22Rv1 (cell line): ENCODE measurements at regions not wholly inside any gene's neighbourhood (a gene's known extent, or its start where the extent isn't known, plus 50 kb on each side); places are given as distances from the start of the nearest gene placed in this dataset.

Experiments
- H3K27ac ChIP-seq: fragments of 450-650 bp; 2 replicates; pipeline ENCODE4 v1.5.1; 2017
- ZFX ChIP-seq: fragments of 450-650 bp; IDR thresholded peaks from 2 replicates; pipeline ENCODE4 v1.6.1; 2017; ENCODE audit warnings: antibody characterized with exemption, borderline replicate concordance
- TF ChIP-seq, protein P1 (sequence below): fragments of 450-650 bp; IDR thresholded peaks from 2 replicates; pipeline ENCODE4 v1.5.1; 2017; ENCODE audit warnings: mild to moderate bottlenecking

GRCh38 chr4:178037459-178038214 is 595.4 kb upstream of the AGA start:
- TF ChIP-seq ZFX, result no peak
- TF ChIP-seq, protein P1, sequence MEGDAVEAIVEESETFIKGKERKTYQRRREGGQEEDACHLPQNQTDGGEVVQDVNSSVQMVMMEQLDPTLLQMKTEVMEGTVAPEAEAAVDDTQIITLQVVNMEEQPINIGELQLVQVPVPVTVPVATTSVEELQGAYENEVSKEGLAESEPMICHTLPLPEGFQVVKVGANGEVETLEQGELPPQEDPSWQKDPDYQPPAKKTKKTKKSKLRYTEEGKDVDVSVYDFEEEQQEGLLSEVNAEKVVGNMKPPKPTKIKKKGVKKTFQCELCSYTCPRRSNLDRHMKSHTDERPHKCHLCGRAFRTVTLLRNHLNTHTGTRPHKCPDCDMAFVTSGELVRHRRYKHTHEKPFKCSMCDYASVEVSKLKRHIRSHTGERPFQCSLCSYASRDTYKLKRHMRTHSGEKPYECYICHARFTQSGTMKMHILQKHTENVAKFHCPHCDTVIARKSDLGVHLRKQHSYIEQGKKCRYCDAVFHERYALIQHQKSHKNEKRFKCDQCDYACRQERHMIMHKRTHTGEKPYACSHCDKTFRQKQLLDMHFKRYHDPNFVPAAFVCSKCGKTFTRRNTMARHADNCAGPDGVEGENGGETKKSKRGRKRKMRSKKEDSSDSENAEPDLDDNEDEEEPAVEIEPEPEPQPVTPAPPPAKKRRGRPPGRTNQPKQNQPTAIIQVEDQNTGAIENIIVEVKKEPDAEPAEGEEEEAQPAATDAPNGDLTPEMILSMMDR, result no peak
- no peak overlapping the region for H3K27ac ChIP-seq

GRCh38 chr4:178056996-178057395 is 614.8 kb upstream of the AGA start:
- no peak overlapping the region for H3K27ac ChIP-seq
- no peak for TF ChIP-seq ZFX
- TF ChIP-seq, protein P1, result no peak

DNA sequence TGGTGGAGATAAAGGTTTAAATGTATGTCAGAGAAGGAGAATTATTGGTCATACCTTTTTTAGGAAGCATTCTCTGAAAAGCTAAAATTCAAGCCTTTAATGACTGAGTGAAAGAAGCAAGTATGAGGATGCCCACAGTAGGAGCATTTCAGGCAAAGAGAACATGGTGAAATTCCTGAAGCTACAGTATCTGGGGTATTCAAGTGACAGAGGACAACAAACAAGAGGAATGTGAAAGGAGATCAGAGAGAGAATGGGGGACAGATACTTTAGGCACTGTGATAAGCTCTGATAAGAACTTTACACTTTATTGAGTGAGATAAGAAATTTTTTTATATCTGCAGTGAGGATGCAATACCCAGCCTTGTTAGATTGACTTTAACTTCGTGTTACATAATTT is 621.3 kb upstream of the AGA start:
- no peak overlapping the region for H3K27ac ChIP-seq
- TF ChIP-seq, protein P1, result no peak
- no peak for TF ChIP-seq ZFX

- TF ChIP-seq ZFX, result no peak
- TF ChIP-seq, protein P1, result no peak
- no peak overlapping the region for H3K27ac ChIP-seq
Observed at GRCh38 chr4:178066338-178066941, 624.2 kb upstream of the AGA start.

DNA sequence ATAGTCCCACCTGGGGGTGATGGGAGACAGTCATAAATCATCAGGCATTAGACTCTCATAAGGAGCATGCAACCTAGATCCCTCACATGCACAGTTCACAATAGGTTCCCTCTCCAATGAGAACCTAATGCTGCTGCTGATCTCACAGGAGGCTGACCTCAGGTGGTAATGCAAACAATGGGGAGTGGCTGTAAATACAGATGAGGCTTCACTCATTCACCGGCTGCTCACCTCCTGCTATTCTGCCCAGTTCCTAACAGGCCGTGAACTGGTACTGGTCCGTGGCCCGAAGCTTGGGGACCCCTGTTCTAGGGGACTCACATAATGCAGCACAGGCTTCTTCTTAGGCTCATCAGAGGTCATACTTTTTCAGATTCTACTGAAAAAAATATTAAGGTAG is 625.9 kb upstream of the AGA start:
- TF ChIP-seq, protein P1, result no peak
- TF ChIP-seq ZFX, result no peak
- H3K27ac ChIP-seq, result no peak overlapping the region

DNA sequence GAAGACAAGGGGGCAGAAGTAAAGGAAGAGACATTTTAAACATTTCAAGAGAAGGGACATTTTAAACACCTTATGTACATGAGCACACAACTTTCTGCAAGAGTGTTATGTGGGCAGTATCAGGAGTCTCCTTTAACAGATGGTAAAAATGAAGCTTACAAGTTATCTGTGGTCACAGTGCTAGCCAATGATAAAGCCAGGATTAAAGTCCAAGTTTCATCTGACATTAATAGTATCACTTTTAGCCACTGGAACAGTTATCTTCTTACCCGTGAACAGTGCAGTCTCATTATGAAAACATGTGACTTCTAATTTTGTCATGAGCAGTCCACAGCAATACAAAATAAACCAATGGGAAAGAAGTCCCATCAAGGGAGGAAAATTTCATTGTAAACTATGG is 627.9 kb upstream of the AGA start:
- TF ChIP-seq ZFX, result no peak
- TF ChIP-seq, protein P1, result no peak

GRCh38 chr4:178080312-178080711 is 638.1 kb upstream of the AGA start:
- TF ChIP-seq, protein P1, result no peak
- TF ChIP-seq ZFX, result no peak
- H3K27ac ChIP-seq, result no peak overlapping the region

More for the DNA sequence above, 627.9 kb upstream of the AGA start:
- no peak overlapping the region for H3K27ac ChIP-seq
